ENCODE measurements at regions not wholly inside any gene's neighbourhood (a gene's known extent, or its start where the extent isn't known, plus 50 kb on each side); places are given as distances from the start of the nearest gene placed in this dataset.
"Not testable (repeated sequence)": the region's sequence is repeated elsewhere in the genome, so short reads cannot be mapped to it uniquely, and the experiment has no call there.

- no peak for DNase-seq (ENCODE audit: low spot score)
These were observed 372.4 kb upstream of the SLC7A11 start for GRCh38 chr4:138614398-138615142.

GRCh38 chr4:138612428-138612827, 370.3 kb upstream of the SLC7A11 start:
- no peak for DNase-seq (ENCODE audit: low spot score)

GRCh38 chr4:138611721-138612120, 369.6 kb upstream of the SLC7A11 start:
- DNase-seq (ENCODE audit: low spot score), result no peak

GRCh38 chr4:138611017-138611416, 368.9 kb upstream of the SLC7A11 start:
- no peak for DNase-seq (ENCODE audit: low spot score)

- no peak for DNase-seq (ENCODE audit: low spot score)
These were observed 367.8 kb upstream of the SLC7A11 start for GRCh38 chr4:138609943-138610350.

- DNase-seq (ENCODE audit: low spot score), result no peak
These were observed 362.4 kb upstream of the SLC7A11 start for GRCh38 chr4:138604556-138604955.

- no peak for DNase-seq (ENCODE audit: low spot score)
These were observed 360.5 kb upstream of the SLC7A11 start for GRCh38 chr4:138602664-138603063.

GRCh38 chr4:138599965-138600364, 357.8 kb upstream of the SLC7A11 start:
- no peak for DNase-seq (ENCODE audit: low spot score)

- DNase-seq (ENCODE audit: low spot score), result no peak
These were observed 356.1 kb upstream of the SLC7A11 start for GRCh38 chr4:138598226-138598625.

GRCh38 chr4:138596896-138597295, 354.7 kb upstream of the SLC7A11 start:
- DNase-seq (ENCODE audit: low spot score), result no peak

- no peak for DNase-seq (ENCODE audit: low spot score)
These were observed 353.7 kb upstream of the SLC7A11 start for GRCh38 chr4:138595731-138596460.

- DNase-seq (ENCODE audit: low spot score), result no peak
These were observed 353.0 kb upstream of the SLC7A11 start for GRCh38 chr4:138595171-138595570.

GRCh38 chr4:138592796-138593195, 350.6 kb upstream of the SLC7A11 start:
- peak; percentile 76 for DNase-seq (ENCODE audit: low spot score)

- no peak for DNase-seq (ENCODE audit: low spot score)
These were observed 349.7 kb upstream of the SLC7A11 start for GRCh38 chr4:138591808-138592207.

GRCh38 chr4:138588501-138588900, 346.4 kb upstream of the SLC7A11 start:
- DNase-seq (ENCODE audit: low spot score), result no peak

GRCh38 chr4:138579146-138579545, 337.0 kb upstream of the SLC7A11 start:
- no peak for DNase-seq (ENCODE audit: low spot score)

- DNase-seq (ENCODE audit: low spot score), result not testable (repeated sequence)
These were observed 335.7 kb upstream of the SLC7A11 start for GRCh38 chr4:138577826-138578225.

- DNase-seq (ENCODE audit: low spot score), result no peak
These were observed 335.0 kb upstream of the SLC7A11 start for GRCh38 chr4:138577145-138577544.

GRCh38 chr4:138576684-138577083, 334.5 kb upstream of the SLC7A11 start:
- no peak for DNase-seq (ENCODE audit: low spot score)

GRCh38 chr4:138573246-138573645, 331.1 kb upstream of the SLC7A11 start:
- DNase-seq (ENCODE audit: low spot score), result no peak

GRCh38 chr4:138572007-138572406, 329.9 kb upstream of the SLC7A11 start:
- DNase-seq (ENCODE audit: low spot score), result no peak

GRCh38 chr4:138567696-138568095, 325.5 kb upstream of the SLC7A11 start:
- DNase-seq (ENCODE audit: low spot score), result no peak

- no peak for DNase-seq (ENCODE audit: low spot score)
These were observed 323.4 kb upstream of the SLC7A11 start for GRCh38 chr4:138565576-138565975.
